Stimulated activated CD8-positive, alpha-beta memory T cell treated with anti-CD3 and anti-CD28 coated beads, Interleukin-7, amount 100 ng/mL, for 48 hours (primary cell): ENCODE measurements at regions not wholly inside any gene's neighbourhood (a gene's known extent, or its start where the extent isn't known, plus 50 kb on each side); places are given as distances from the start of the nearest gene placed in this dataset.

ENCODE experiments used
- DNase-seq, 2 donors: peaks; one replicate each; pipeline ENCODE4 v3.0.0-alpha.2; 2020; ENCODE audit warnings: low read depth in 1 of 2; ENCODE audit errors: extremely low read depth in 1 of 2

DNA sequence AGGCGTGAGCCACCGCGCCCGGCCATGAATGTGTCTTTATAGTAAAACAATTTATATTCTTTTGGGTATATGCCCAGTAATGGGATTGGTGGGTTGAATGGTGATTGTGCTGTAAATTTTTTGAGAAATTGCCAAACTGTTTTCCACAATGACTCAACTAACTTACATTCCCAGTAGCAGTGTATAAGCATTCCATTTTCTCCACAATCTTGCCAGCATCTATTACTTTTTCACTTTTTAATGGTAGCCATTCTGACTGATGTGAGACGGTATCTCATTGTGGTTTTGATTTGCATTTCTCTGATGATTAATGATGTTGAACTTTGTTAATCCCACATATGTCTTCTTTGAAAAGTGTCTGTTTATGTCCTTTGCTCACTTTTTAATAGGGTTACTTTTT lies 1187.9 kb downstream of the XPNPEP1 start:
- DNase-seq, result no peak

DNA sequence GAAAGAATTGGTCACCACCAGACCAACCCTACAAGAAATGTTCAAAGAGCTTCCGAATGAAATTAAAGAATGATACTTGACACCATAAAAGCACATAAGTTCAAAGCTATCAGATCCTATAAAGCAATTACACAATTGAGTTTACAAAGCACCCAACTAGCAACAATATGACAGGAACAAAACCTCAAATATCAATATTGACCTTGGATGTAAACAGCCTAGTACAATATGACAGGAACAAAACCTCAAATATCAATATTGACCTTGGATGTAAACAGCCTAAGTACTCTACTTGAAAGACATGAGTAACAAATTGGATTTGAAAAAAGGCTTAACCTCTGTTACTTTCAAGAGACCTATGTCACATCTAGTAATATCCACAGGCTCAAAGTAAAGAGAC lies 1201.4 kb downstream of the XPNPEP1 start:
- DNase-seq, result no peak

DNA sequence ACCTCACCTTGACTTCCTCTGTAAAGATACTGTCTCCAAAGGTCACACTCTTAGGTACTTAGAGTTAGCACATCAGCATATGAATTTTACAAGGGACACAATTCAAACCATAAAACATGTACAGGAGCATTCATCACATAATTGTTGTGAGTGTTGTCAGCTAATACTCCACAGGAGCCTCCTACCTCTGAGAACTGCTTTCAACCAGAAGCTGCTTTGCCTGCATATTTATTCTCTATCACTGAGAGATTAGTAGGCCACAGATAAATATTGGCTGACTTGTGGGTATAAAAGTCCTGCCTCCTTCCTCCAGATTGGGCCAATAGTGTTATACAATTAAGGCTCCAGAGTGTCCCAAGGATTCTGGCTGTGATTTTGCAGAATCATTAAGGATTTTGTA lies 1207.0 kb downstream of the XPNPEP1 start:
- DNase-seq, result no peak

DNA sequence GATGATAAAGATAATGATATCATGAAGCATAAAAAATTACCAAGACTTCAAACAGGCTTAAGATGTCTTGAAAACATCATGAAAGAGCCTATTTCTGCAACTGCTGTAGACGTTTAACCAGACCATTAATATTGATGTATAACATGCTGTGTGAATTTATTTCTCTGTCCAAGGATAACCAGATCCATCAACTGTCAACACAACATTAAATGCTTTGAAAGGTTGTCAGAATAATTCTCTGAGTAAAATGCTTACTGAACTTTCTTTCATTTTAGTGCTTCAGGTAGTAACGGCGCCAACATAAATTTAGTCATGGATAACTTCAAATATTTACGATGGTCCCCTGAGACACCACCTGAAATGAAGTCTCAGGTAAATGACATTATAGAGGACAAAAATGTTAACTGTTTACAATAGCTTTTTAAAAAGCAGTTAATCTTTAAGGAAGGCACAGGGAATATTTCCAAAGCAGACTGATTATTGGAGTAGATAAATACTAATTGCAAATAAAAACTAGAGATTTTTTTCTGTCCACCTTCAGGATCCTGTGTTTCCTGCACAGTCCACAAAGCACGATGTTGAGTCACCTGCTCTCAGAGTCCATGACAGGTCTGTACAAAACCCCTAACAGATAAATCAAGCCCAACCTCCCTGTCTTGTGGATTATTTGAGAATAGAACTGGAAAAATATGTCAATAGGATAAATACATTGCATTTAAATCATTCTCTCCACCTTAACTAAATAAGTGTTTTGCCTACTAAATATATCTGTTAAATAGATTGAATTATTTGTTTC lies 1213.2 kb downstream of the XPNPEP1 start:
- DNase-seq, result no peak

GRCh38 chr10:108708363-108708762 lies 1214.9 kb downstream of the XPNPEP1 start:
- no peak for DNase-seq

DNA sequence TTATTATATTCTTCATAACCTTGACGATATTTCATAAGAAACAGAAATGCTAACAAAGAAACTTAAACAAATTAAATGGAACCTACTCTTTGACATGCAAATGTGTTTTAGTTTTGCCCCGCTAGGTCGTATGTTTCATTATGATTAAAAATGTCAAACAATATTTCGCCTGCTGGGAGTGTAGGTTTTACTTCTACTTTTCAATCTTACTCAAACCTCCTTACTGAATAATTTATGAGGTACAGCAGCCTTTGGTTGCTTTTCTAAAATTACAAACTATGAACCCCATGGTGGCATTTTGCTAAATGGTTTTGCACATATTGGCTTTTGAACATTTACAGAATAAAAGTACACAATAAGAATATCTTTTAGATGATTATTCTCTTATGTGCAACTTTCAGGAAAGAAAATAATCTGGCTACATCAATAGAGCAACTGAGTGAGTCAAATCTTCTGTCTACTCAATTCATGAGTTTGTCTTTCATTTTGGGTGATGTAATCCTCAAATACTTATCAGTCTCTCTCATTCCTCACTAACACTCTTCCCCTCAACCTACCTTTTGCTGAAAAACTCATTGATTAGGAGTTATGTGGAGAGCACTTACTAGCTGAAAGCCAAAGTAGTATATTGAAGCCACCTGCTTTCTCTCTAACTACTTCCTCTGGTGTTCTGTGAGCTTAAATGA lies 1226.4 kb downstream of the XPNPEP1 start:
- DNase-seq, result no peak

DNA sequence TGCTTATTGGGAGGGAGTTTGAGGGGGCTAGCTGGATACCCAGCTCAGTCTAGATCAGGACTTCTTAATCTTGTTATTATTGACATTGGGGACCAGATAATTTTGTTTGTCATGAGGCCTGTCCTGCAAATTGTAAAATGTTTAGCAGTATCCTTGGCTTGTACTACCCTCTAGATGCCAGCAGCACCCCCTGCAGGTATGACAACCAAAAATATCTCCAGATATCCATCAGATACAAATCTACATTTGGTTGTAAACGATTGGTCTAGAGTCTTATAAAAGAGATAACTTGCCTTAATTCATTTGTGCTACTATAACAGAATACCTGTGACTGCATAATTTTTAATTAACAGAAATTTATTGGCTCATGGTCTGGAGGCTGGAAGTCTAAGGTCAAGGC lies 1232.2 kb downstream of the XPNPEP1 start:
- DNase-seq, result no peak

DNA sequence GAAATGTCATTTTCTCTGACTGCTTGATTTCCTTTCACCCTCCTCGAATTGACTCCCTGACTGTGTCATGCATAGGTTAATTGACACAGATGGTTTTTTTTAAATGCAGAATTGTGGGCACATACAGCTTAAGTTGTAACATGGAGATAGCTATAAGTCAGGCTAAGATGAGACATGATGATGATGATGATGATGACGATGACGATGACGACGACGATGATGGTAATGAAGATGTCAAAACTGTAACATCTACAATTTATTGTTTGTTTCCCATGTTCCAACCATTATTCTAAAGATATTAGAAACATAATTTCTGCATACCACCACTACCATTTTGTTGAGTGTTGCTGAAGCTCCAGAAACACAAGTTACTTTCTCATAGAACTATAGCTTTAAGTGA lies 1232.8 kb downstream of the XPNPEP1 start:
- no peak for DNase-seq

DNA sequence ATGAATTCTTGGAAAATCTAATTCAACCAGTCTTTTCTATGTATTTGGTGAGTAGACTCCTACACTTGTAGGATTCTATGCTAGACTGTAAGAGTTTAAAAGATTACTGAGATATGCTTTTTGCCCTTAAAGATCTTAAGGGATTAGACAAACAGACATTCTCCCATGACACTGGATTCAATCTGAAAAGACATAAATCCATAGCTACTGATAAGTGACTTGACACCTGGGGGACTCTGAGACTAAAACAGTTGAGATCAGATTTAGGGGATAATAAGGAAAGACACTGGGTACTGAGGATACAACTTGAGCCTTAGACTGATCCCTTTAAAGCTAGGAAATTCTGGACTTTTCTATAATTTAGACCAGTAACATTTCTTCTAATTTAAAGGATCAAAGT lies 1233.4 kb downstream of the XPNPEP1 start:
- DNase-seq, result no peak

DNA sequence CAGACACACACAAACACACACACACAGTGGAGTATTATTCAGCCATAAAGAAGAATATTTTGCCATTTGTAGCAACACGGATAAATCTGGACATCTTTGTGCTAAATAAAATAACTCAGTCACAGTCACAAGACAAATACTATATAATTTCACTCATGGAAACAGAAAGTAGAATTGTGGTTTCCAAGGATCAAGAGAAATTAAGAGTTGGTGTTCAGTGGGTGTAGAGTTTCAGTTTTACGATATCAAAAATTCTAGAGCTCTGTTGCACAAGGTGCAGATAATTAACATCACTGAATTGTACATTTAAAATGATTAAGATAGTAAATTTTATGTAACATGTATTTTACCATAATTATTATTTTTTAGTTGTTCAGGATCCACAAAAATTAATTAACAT lies 1235.0 kb downstream of the XPNPEP1 start:
- DNase-seq, result no peak

GRCh38 chr10:108685863-108686531 lies 1237.3 kb downstream of the XPNPEP1 start:
- DNase-seq, result no peak

DNA sequence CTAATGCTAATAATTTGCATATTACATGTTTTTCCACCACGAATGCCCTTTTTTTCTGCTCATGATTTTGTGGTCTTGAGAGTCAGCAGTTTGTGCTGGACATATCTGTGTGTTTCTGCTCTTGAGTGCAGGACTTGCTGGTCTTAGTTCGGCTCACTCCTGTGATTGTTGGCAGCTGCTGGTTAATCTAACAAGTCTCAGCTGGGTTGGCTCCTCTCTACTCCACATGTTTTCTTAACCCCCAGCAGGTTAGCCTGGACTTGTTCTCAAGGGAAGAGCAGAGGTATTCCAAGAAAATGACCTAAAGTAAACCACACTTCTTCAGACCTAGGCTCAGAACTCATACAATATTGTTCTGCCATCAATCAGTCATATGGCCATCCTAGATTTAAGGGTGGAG lies 1238.9 kb downstream of the XPNPEP1 start:
- no peak for DNase-seq

DNA sequence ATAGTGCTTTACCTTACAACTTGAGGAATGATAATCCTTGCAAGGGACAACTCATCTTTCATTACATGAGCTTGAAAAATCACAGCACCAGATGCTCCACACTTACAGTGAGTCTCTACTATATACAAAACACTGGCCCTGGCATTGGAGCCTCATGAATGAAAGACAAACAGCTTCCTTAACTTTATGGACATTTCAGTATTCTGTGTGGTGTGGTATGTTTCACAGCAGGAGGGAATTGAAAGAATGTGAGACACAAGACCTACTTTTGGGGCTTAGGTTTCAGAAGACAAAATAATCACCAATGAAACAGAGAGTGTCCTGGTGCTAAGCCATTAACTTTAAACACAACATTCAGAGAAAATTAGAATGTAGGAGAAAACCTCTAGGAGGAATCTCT lies 1249.6 kb downstream of the XPNPEP1 start:
- no peak for DNase-seq

- no peak for DNase-seq
These were observed 1259.7 kb downstream of the XPNPEP1 start for GRCh38 chr10:108663587-108663986.

GRCh38 chr10:108662975-108663374 lies 1260.3 kb downstream of the XPNPEP1 start:
- DNase-seq, result no peak

- DNase-seq, result no peak
These were observed 1268.3 kb downstream of the XPNPEP1 start for GRCh38 chr10:108655057-108655456.

DNA sequence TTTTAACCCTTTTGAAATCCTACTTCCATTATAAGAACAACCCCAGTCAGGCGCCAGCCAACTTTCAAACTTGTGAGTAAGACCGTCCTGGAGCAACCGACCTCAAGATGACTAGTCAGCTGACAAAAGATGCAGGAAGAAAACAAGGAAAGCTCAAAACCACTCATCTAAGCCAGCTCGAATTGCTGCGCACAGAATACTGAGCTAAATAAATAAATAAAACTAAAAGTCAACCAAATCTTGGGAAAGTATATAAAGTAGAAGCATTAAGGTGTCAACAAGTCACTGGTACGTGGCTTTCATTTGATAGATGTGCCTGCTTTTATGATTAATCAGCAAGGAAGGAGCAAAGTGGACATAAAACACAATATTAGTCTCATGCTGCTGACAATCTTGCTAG lies 1269.8 kb downstream of the XPNPEP1 start:
- no peak for DNase-seq

- DNase-seq, result no peak
These were observed 1284.3 kb downstream of the XPNPEP1 start for GRCh38 chr10:108639010-108639409.

DNA sequence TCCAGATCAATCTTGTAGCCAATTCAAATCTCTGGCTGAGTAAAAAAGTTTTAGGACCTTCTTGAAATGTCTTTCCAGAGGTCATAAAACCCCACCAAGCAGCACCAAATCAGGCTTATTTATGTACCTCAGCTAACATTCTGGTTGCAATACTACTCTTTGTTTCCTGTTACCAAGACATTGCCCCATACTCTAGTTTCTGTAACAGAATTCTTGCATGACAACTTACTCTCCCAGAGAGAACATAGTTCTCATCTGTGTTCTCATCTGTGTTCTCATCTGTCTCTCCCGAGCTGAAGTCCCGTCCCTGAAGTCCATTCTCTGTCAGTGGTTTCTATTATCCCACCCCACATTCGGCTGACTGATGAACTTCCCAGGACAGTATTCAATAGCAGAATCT lies 1285.1 kb downstream of the XPNPEP1 start:
- DNase-seq, result no peak

DNA sequence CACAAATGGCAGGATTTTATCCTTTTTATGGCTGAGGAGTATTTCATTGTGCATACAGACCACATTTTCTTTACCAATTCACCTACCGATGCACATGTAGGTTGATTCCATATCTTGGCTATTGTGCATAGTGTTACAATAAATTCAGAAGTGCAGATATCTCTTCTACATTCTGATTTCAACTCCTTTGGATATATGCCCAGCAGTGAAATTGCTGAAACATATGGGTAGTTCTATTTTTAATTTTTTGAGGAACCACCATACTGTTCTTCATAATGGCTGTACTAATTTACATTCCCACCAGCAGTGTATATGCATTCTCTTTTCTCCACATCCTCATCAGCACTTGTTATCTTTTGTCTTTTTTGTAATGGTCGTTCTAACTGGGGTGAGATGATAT lies 1290.3 kb downstream of the XPNPEP1 start:
- no peak for DNase-seq

GRCh38 chr10:108632144-108632543 lies 1291.2 kb downstream of the XPNPEP1 start:
- no peak for DNase-seq

DNA sequence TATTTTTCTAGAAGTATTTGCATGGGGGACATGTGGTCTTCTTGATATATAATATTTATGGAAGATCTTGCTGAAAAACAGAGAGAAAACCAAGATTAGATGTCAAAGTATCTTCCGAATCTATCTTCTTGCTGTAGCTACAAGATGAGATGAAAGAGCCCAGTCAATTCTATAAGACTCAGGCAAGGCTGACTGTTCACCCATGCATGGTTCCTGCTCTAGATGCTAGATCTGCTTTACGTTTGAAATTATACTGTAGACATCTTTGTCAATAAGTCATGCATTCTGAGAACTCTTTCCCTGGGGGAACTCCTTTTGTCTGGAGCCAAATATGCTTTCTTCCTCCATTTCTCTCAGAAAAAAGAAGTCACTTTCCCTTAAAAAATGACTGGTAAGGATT lies 1292.0 kb downstream of the XPNPEP1 start:
- DNase-seq, result no peak
